ENCODE measurements at regions not wholly inside any gene's neighbourhood (a gene's known extent, or its start where the extent isn't known, plus 50 kb on each side); places are given as distances from the start of the nearest gene placed in this dataset.

DNA sequence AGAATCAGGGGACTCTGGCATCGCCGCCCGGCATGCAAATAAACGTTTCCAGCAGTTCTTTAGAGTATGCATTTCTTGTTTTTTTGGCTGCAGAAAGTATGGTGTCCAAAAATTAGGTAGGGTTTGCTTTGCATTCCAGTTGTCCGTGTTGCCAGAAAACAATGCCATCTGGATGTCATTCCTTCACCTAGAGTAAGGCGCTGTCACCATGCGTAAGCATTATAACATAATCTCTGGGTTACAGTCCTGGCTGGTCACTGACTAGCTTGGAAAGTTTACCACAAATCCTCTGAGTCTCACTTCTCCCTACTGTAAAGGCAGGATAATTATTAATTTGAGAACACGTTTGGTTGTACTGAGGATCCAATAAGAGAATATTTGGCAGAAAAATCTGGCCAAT, 457.7 kb downstream of the XYLT1 start:
- no peak for TF ChIP-seq EZH2 (optimal IDR thresholded peaks at IDR 0.05; ENCODE audit: low read depth, low read length)
- TF ChIP-seq, protein P1, sequence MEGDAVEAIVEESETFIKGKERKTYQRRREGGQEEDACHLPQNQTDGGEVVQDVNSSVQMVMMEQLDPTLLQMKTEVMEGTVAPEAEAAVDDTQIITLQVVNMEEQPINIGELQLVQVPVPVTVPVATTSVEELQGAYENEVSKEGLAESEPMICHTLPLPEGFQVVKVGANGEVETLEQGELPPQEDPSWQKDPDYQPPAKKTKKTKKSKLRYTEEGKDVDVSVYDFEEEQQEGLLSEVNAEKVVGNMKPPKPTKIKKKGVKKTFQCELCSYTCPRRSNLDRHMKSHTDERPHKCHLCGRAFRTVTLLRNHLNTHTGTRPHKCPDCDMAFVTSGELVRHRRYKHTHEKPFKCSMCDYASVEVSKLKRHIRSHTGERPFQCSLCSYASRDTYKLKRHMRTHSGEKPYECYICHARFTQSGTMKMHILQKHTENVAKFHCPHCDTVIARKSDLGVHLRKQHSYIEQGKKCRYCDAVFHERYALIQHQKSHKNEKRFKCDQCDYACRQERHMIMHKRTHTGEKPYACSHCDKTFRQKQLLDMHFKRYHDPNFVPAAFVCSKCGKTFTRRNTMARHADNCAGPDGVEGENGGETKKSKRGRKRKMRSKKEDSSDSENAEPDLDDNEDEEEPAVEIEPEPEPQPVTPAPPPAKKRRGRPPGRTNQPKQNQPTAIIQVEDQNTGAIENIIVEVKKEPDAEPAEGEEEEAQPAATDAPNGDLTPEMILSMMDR (IDR thresholded peaks at IDR 0.05; ENCODE audit: low read length): no peak
